Right hindlimb (tissue), 1 donor: ENCODE measurements at regions not wholly inside any gene's neighbourhood (a gene's known extent, or its start where the extent isn't known, plus 50 kb on each side); places are given as distances from the start of the nearest gene placed in this dataset.
A peak's percentile ranks its signal among the peaks of the same experiment; 100 is the strongest.
"Not testable (repeated sequence)": the region's sequence is repeated elsewhere in the genome, so short reads cannot be mapped to it uniquely, and the experiment has no call there.

Source experiments
- DNase-seq: peaks from one replicate; pipeline ENCODE4 v3.0.0-alpha.2; 2018

DNA sequence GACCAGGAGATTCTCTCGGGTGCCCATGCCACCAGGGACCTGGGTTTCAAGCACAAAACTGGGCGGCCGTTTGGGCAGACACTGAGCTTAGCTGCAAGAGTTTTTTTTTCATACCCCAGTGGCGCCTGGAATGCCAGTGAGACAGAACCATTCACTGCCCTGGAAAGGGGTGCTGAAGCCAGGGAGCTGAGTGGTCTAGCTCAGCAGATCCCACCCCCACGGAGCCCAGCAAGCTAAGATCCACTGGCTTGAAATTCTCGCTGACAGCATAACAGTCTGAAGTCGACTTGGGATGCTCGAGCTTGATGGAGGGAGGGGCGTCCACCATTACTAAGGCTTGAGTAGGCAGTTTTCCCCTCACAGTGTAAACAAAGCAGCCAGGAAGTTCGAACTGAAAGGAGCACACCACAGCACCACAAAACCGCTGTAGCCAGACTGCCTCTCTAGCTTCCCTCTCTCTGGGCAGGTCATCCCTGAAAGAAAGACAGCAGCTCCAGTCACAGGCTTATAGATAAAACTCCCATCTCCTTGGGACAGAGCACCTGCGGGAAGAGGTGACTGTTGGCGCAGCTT, 157.7 kb downstream of the GIPC2 start:
- not testable (repeated sequence) for DNase-seq

DNA sequence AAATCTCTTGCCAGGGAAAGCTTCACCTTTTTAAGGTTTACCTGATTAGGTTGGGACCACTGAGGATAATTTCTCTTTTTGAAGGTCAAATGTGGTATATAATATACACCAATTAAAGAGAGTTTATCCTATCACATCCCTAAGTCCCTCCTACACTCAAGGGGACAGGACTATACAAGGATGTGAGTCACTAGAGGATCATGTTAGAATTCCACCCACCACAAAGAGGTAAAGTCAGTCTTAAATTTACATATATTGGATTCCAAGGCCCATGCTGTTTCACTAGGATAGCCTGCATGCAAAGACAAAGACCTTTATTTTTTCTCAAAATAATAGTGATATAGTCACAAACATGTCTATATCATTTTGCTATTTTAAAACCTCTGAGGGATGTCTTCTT, 164.4 kb downstream of the GIPC2 start:
- DNase-seq = no peak

DNA sequence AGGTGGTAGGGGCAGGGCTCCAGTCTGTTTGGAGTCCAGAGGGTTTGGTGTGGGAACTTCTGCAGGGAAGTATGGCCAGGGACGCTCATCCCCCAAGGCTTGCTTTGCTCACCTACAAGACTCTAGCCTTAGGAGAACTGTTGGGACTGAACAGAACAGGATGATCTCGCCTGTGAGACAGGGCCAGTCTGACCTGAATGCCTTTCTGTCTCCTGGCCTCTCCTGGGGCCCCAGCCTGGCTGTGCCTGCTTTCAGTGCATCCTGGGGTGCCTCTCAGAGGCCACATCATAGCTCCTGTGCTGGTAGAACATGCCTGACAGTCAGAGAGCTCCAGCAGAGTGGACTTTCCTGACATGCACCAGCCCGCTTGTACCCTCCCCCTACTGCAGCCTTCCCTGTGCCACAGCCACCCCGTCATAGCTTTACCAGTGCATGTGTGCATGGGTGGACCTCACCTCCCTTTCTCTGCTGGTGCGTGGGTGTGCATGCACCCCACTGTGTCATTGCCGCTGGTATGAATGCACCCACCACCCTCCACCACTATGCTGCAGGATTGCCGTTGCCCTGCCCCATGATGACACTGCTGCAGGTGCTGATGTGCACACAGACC, 165.8 kb downstream of the GIPC2 start:
- DNase-seq = no peak

DNA sequence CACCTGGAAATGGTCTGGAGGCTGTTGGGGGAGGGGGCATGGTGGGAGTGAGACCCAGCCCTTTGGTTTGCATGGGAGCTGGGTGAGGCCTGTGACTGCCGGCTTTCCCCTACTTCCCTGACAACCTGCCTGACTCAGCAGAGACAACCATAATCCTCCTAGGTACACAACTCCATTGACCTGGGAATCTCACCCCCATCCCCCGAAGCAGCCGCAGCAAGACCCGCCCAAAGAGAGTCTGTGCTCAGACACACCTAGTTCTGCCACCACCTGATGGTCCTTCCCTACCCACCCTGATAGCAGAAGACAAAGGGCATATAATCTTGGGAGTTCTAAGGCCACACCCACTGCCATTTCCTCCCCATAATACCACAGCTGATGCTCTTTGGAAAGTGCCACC, 168.6 kb downstream of the GIPC2 start:
- DNase-seq = no peak

DNA sequence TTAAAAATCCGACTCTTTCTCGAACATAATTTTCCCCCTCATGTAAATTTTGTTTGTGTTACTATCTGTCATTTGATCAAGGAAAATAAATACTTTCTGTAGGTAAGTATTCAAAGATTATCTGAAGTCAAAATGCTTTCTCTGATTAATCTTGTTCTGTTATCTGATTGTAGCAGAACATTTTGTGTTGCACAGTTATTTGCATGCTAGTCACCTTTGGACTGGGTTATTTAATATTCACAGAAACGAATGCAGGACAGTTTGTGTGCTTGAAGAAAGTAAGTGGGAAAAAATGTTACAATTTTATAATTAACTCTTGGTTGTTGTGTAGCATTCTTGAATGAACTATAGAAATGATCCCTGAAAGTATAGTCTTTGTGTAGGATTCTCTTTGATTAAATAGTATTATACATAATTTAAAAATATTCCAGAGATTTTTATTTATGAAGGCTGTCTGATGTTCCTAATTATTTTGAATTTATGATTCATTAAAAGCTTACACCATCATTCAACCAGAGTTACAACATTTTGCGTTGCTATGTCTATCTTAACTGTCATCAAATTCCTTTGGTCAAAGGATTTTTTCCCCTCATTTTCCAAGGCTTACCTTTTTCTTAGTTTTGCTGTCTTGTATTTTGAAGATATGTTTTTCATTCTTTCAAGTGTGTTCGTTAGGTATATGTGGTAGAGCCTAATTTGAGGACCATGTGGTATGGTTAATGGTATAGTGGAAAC, 176.6 kb downstream of the GIPC2 start:
- no peak for DNase-seq

DNA sequence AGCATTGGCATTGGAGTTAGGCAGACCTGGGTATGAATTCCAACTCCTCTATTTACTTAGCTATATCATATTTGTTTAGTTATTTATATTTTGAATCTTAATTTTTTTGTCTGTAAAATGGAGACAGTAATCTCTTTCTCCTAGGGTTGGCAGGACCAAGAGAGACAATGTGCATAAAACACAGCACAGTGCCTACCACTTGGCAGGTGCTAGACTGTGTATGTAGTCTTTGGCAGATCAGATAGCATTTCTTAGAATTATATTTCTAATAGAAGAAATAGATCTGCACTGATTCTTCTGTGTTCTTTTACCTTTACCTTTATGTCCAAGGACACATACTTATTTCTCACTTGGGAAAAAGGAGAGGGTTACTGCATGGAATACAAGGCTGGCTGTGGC, 177.2 kb downstream of the GIPC2 start:
- DNase-seq = no peak

DNA sequence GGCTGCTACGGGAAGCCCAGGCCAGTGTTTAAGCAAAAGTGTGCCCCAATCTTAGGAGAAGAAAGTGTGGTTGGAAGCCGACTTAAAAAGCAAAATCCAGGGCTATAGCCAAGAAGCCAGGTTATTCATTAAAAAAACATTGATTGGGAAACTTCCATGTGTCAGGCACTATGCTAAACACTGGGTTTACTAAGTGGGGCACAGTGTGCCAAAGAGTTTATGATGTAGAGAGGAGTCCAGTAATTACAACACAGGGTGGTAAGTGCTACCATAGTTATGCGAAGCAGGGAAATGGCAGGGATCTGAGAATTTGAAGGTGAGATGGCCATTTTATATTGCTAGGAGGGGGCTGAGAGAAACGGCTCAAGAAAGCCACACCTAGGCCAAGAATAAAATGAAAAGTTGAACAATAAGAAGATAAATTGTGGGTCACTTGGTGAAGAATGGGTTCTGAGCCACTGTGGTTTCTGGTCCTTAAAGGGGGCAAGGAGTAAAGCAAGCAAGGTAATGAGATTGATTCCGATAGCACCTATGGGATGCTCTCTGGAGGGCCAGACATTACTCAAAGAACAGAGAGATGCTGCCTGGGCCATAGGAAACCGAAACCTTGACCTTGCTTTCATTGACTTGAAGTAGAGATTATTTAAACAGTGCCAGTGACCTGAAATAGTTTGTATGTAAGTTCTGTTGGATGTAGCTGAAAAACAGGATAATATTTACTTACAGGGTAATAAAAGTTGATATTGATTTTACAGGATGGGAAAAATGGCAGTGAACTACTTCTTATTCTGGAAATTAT, 177.8 kb downstream of the GIPC2 start:
- no peak for DNase-seq

DNA sequence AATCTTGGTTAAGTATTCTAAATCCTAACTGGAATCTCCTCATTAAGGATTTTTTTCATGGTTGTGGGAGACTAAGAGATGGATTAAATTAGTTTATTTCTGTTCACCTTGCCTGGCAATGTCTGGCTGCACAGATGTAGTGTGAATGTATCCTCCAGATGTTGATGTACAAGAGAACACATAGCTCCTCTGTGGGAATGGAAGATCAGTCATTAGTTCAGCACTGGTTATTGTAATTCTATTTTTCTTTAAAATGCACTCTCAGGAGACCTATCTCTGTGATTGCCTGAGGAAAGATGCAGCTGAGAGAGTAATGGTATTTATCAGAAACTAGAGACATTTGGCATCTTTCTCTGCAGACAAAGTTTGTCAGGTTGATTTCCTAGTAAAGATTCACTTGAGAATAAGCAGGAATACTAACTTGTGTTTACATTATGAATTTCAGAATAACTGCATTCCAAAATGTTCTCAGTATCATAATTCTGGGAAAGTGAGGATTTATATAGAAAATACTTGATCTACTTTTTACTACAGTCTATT, 178.6 kb downstream of the GIPC2 start:
- no peak for DNase-seq

DNA sequence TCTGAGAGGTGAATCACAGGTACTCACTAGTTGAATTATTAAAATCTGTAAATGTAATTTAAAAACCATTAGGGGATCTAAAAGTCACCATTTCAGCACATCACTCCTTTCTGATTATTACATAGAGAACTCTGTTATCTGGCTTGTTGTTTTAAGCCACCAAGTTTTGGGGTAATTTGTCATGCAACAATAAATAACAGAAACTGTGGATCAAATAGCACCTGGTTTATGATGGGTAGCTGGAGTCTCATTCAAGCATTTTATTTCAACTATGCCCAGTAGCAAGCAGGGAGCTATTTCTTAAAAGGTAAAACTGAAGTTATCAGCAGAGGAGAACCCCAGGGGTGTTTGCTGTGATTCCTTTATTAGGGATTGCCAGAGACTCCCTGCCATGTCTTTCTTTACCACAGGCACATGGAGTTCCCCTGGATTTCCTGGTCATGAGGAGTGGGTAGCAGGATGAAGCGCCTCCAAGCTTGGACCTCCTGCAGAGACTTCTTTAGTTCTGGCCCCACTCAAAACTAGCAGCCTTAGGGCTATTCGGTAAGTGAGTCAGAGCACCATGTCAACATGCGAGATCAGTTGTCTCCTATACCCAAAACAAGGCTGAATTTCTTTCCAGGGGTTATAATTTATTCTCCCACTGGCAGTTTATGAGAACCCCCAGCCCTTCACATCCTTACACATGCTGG, 179.2 kb downstream of the GIPC2 start:
- DNase-seq = no peak

DNA sequence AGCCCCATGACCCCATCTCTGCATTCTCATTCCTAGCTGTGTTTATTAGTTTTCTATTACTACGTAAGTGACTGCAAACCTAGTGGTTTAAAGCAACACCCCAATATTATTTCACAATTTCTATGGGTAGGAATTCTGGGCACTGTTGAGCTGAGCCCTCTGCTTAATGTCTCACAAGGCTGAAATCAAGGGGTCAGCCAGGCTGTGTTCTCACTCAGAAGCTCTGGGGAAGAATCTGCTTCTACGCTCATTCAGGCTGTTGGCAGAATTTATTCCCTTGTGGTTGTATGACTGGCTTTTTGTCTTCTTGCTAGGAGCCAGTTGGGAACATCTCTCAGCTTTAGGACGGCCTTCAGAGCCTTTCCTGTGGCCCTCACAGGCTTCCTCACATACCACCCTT, 181.0 kb downstream of the GIPC2 start:
- DNase-seq = no peak

DNA sequence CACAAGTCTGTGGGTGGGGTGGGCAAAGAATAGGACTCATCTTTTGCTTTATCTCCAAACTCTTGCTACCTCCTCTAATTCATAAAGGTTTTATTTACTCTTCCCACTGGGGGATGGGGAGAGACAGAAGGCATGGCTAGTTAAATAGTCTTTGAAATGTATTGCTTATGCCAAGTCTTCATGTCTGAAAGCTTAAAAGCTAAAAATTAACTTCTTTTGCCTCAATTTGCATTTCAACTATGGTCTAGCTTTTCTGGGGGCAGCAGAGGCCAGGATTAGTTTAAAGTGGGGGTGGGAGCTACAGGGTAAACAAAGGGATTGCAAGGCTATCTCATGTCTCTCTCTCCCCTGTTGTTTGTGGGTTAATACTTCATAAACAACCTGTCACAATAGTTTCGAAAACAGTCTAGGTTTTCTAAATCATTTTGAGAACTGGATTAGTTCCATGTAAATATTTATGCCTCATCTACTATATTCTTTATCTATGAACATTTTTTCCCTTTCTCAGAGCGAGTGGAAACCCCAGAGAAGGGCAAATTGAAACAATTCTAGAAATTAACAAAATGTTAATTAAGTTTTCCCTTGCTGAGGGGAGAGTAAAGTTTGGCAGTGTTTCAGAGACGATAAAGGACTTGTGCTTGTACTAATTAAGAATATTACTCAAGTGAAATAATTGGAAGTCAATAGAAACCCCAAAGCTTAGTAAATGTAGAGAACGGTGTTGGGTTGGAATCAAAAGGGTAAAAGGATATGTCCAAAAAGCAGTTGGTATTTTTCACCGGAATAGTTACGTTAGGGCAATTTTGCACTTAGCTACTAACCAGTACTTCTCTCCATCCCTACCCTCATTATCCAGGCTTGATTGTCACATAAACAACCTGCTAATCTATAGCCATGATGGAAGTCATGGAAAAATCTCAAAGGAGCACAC, 182.2 kb downstream of the GIPC2 start:
- DNase-seq = no peak

DNA sequence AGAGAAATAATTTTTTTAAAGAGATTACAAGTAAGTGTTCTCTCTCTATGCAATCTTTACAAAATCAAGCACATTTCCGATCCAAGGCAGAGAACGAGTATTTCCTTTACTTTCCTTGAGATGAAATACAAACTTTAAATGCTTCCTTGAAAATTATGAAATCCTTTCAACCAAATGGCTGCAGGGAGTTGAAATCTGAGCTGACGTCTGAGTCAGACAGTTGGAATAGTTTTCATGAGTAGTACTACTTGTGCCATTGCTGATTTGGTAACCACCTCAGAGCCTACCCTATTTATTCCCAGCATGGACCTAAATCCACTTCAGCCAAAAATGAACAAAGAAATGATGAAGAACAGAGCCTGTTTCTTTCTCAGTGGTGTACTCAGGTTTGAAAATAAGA, 183.6 kb downstream of the GIPC2 start:
- DNase-seq = no peak

DNA sequence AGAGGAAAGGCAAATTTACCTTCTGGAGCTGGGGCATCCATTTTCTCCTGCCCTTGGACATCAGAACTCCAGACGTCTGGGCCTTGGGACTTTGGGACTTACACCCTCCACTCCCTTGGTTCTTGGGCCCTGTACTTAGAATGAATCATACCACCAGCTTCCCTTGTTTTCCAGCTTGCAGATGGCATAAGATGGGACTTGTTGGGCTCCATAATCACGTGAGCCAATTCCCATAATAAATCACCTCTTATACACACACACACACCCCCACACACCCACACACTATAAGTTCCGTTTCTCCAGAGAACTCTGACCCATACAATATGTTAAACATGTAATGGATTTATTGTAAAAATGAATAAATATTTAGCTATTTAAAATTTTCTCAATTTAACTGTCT, 185.7 kb downstream of the GIPC2 start:
- no peak for DNase-seq

DNA sequence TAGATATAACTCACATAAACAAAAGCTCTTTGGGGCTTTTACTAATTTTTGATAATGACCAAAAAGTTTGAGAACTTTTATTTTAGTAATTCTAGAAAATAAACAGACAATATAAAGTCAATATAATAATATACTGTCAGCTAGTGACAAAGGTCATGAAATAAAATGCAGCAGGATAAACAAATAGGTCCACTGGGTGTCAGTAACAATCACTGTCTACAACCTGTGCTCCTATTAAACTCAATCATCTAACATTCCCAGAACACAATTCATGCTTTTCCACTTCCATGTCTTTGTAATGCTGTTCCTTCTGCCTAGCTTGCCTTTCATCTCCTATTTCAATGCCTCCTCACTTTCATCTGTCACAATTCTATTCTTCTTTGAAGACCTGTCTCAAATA, 186.1 kb downstream of the GIPC2 start:
- DNase-seq = no peak

DNA sequence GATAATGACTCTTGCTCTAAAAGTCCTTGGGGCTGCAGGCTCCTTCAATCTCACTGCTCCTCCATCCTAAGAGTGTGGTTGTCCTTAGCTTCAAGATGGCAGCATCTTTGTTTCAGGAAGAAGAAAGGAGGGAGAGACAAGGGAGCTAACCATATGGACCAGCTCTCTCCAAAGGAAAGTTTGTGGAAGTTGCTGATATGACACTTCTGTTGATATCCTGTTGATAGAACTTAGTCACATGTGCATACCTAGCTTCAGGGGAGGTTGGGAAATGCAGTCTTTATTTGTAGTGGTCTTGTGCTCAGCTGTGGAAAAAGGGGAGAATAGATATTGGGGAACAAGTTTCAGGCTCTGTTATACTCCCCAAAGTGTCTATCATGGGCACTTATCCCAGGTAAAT, 186.9 kb downstream of the GIPC2 start:
- DNase-seq = no peak

DNA sequence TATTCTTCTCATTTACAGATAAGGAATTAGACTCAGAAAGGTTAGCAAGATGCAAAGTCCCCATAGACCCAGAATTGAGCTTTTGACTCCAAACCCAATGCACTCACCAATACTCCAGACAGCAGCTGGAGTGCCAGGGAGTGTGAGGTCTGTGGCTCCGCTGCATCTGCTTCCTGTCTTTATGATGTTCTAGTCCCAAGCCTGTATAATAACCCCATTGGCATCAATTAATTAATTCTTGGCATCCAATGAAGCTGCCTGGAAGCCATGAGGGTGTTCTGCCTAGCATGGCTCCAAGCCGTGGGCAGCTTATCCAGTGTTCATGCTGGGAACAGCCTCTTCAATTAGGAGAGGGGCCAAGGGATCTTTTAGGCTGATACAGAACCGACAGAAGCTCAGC, 188.7 kb downstream of the GIPC2 start:
- DNase-seq = no peak

DNA sequence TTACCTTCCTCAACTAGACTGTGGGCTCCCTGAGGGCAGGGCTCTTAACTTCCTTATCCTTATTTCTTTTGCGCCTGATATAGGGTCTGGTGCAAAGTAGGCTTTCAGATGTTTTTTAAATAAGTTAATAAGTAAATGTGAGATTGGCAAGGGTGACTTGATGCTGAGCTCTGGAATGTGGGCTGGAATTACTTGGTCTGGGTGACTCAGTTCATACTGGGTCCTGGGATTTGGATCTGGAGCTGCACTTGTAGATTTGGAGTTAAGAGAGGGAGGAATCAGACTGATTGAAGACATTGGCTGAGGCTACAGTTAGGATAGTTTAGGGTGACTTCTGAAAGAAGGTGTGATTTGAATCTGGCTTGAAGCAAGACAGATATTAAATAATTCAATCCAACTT, 190.9 kb downstream of the GIPC2 start:
- DNase-seq = no peak

DNA sequence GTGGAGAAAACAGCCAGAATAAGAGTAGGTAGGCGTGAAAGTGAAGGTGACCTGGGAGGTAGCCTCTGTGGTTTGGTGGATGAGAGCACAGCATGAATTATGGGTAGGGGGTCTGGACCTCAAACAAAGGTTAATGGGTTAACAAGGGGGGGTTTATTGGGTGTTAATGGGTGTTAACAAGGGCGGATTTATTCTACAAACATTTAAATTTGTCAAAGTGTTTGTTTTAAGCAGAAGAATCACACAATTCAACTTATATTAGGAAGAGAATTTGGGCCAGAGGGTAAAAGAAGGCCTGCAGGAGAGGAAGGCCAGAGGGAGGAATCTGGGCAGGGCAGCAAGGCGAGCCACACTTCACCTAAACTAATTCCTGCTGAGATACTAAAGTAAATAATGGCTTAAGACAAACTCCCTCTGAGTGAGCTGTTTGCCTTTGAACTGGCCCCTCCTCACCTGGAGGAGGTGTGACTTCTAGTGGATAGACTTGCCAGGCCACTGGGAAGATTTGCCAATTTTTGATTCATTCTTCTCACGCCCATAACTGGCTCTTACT, 191.7 kb downstream of the GIPC2 start:
- DNase-seq = no peak

DNA sequence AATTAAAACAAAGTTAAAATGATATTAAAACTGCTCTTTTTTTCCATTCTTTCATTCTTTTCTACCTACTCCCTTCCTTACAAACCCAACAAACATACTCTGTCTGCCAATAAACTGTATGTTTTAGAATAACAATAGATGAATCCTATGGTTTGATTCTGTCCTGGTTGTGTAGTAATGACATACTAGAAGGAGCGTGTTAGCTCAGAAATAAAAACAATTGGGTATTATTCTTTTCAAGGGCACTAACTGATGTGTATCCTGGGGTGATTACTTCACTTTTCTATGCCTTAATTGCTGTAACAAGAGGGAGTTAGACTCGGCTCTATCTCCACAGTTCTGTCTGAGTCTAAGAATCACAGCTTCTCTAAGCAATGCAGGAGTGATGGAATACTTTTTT, 194.4 kb downstream of the GIPC2 start:
- no peak for DNase-seq

DNA sequence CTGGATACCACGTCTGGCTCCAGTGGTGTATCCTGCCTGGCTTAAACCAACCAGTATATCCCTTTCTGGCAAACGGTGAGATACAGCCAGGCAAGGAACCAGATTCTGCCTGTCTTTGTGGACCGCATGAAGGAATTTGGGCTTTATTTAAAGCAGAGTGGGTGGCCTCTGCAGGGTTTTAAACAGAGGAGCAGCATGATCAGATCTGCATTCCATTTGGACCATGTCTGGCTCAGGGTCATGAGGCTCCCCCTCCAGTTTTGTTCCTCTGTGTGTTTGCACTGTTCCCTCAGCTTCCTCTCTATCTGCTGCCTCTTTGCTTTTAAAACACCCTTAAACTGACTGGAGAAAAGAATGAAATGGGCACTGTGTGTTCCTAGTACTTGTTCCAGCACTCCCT, 195.0 kb downstream of the GIPC2 start:
- DNase-seq = peak; percentile 27

DNA sequence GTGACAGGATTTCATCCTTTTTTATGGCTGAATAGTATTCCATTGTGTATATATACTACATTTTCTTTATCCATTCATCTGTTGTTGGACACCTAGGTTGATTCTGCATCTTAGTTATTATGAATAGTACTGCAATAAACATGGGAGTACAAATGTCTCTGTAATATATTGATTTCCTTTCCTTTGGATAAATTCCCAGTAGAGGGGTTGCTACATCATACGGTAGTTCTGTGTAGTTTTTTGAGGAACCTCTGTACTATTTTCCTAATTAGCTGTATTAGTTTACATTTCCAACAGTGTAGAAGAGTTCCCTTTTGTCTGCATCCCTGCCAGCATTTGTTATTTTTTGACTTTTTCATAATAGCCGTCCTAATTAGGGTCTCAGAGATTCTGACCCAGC, 201.3 kb downstream of the GIPC2 start:
- no peak for DNase-seq
